Adrenal gland (tissue), 5 donors: ENCODE measurements at regions not wholly inside any gene's neighbourhood (a gene's known extent, or its start where the extent isn't known, plus 50 kb on each side); places are given as distances from the start of the nearest gene placed in this dataset.

ENCODE experiments used
- POLR2A ChIP-seq, 2 donors: fragments of 450-650 bp; IDR thresholded peaks; one replicate each; pipeline ENCODE4 v1.6.1; 2017; ENCODE audit warnings: antibody characterized with exemption in 2 of 2, mild to moderate bottlenecking in 2 of 2, moderate library complexity in 1 of 2
- TF ChIP-seq, protein P1 (sequence below), 6 experiments: fragments of 450-650 bp in 4 of 6; fragments of 200-600 bp in 2 of 6; sonication (generic) in 1 of 6; IDR thresholded peaks; 1 replicate in 5 of 6; 2 replicates in 1 of 6; pipeline versions ENCODE4 v1.5.1 to v1.8.0; 2016 to 2021; ENCODE audit warnings: antibody characterized with exemption in 6 of 6, mild to moderate bottlenecking in 2 of 6, moderate library complexity in 1 of 6
- donor health status: DM: no; HTN: no; CAD: no.

DNA sequence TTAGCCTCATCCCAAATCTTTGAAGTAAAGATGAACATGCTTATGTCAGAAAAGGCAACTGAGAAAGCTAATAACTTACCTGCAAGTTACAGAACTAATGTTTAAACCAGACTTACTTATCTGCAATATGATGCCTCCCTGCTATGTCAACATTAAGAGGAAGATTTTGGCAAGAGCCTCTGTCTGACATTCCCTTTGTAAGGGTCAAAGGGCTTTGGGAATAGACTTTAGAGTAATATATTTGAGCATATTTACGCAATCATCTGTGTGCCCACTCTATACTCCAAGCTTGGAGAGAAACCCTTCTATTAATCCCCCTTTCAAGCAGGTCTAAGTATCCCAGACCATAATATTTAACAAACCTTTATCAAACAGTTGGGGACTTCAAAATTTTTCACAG, 389.4 kb downstream of the NPIPA8 start:
- TF ChIP-seq, protein P1, sequence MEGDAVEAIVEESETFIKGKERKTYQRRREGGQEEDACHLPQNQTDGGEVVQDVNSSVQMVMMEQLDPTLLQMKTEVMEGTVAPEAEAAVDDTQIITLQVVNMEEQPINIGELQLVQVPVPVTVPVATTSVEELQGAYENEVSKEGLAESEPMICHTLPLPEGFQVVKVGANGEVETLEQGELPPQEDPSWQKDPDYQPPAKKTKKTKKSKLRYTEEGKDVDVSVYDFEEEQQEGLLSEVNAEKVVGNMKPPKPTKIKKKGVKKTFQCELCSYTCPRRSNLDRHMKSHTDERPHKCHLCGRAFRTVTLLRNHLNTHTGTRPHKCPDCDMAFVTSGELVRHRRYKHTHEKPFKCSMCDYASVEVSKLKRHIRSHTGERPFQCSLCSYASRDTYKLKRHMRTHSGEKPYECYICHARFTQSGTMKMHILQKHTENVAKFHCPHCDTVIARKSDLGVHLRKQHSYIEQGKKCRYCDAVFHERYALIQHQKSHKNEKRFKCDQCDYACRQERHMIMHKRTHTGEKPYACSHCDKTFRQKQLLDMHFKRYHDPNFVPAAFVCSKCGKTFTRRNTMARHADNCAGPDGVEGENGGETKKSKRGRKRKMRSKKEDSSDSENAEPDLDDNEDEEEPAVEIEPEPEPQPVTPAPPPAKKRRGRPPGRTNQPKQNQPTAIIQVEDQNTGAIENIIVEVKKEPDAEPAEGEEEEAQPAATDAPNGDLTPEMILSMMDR (IDR thresholded peaks at IDR 0.05) = no peak
- TF ChIP-seq POLR2A (IDR thresholded peaks at IDR 0.05) = no peak
